Left lung (tissue), 4 donors: ENCODE measurements at regions not wholly inside any gene's neighbourhood (a gene's known extent, or its start where the extent isn't known, plus 50 kb on each side); places are given as distances from the start of the nearest gene placed in this dataset.

Source experiments
- ATAC-seq: fragments of 200-7000 bp; cut with Tn5 transposase; one replicate; pipeline ENCODE4 v1.9.1; 2020; ENCODE audit warnings: moderate library complexity
- DNase-seq, 4 donors: peaks; one replicate each; pipeline ENCODE4 v3.0.0-alpha.2; 2013 to 2020
- H3K27ac ChIP-seq, 2 donors: fragments of 200-600 bp; sonication (generic) in 1 of 2; one replicate each; pipeline versions ENCODE4 v1.5.0 to v1.8.0; 2020 to 2021
- H3K27me3 ChIP-seq, 2 donors: fragments of 200-600 bp; sonication (generic) in 1 of 2; one replicate each; pipeline versions ENCODE4 v1.5.0 to v1.8.0; 2020 to 2021
- H3K36me3 ChIP-seq, 2 donors: fragments of 200-600 bp; sonication (generic) in 1 of 2; one replicate each; pipeline versions ENCODE4 v1.5.0 to v1.8.0; 2020 to 2021
- H3K4me1 ChIP-seq, 2 donors: fragments of 200-600 bp; one replicate each; pipeline ENCODE4 v1.8.0; 2021
- H3K4me3 ChIP-seq, 2 donors: fragments of 200-600 bp; sonication (generic) in 1 of 2; one replicate each; pipeline versions ENCODE4 v1.5.0 to v1.8.0; 2020 to 2021; ENCODE audit warnings: mild to moderate bottlenecking in 1 of 2
- H3K9me3 ChIP-seq, 2 donors: fragments of 200-600 bp; sonication (generic) in 1 of 2; one replicate each; pipeline versions ENCODE4 v1.5.0 to v1.8.0; 2020 to 2021
- CTCF ChIP-seq, 2 donors: fragments of 200-600 bp; sonication (generic) in 1 of 2; IDR thresholded peaks; one replicate each; pipeline versions ENCODE4 v1.5.0 to v1.8.0; 2021; ENCODE audit warnings: antibody characterized with exemption in 2 of 2
- intact Hi-C, 2 donors: fragments of 100-400 bp; cut with DNase I; formaldehyde crosslinking; loops; one replicate each; pipeline versions ENCODE4 v1.11.2 to v1.14.2; 2022
- donor health status: DM: no; HTN: yes; CAD: no.
- donor health status: DM: no; HTN: no; CAD: no.

- intact Hi-C loops: no loop called here
- no peak for TF ChIP-seq CTCF (IDR thresholded peaks at IDR 0.05)
- H3K36me3 ChIP-seq: no peaks in the 10 kb centered on the region
- no peak for DNase-seq
- H3K27me3 ChIP-seq: no peaks in the 10 kb centered on the region
- H3K4me3 ChIP-seq: no peak overlapping the region
- H3K27ac ChIP-seq: no peak overlapping the region
- no peaks in the 10 kb centered on the region for H3K9me3 ChIP-seq
- peaks cover 0 to 7% of the 10 kb centered on the region in 2 donors for H3K4me1 ChIP-seq
- ATAC-seq: no peak
These were observed 65.8 kb upstream of the SLC4A4 start for GRCh38 chr4:71272976-71273375.

GRCh38 chr4:71275004-71275403, 63.8 kb upstream of the SLC4A4 start:
- DNase-seq: no peak
- Histone ChIP-seq H3K4me1 (peaks cover 0 to 7% of the 10 kb centered on the region in 2 donors), H3K27ac (no peak overlapping the region), H3K9me3 (no peaks in the 10 kb centered on the region), H3K27me3 (no peaks in the 10 kb centered on the region), H3K36me3 (no peaks in the 10 kb centered on the region), H3K4me3 (no peak overlapping the region)
- TF ChIP-seq CTCF (IDR thresholded peaks at IDR 0.05): no peak
- intact Hi-C loops: no loop called here
- ATAC-seq: no peak

DNA sequence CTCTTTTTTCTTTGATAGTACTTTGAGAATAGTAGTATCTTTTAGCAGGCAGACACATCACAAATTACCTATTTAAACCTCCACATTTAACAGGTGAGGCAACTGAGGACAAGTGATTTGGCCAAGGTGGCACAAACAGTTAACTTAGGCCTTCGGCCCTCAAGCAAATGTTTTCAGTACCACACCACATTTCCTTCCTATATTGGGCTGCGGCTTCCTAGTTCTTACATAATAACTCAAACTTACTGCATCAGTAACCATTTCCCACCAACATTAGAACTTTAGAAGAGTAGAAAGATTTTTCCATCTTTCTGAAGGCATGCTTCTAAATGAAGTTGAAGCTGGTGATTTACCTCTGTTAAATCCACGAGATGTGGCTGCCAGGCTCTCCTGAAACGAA, 63.2 kb upstream of the SLC4A4 start:
- no peak overlapping the region for H3K4me3 ChIP-seq
- TF ChIP-seq CTCF (IDR thresholded peaks at IDR 0.05): no peak
- ATAC-seq (no peak), DNase-seq (no peak)
- intact Hi-C loops: no loop called here
- no peaks in the 10 kb centered on the region for H3K36me3 ChIP-seq
- H3K27ac ChIP-seq: no peak overlapping the region
- H3K9me3 ChIP-seq: no peaks in the 10 kb centered on the region
- peaks cover 0 to 7% of the 10 kb centered on the region in 2 donors for H3K4me1 ChIP-seq
- H3K27me3 ChIP-seq: no peaks in the 10 kb centered on the region

DNA sequence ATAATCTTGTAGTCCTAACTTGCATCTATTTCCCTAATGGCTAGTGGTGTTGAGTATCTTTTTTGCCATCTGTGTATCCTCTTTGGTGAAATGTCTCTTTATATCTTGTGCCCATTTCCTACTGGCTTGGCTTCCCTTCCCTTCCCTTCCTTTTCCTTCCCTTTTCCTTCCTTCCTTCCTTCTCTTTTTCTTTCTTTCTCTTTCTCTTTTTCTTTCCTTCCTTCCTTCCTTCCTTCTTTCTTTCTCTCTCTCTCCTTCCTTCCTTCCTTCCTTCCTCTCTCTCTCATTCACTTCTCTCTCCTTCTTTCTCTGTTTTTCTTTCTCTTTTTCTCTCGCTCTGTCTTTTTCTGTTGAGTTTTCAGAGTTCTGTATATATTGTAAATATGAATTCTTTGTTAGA, 61.5 kb upstream of the SLC4A4 start:
- Histone ChIP-seq H3K4me3 (no peak overlapping the region), H3K9me3 (no peaks in the 10 kb centered on the region), H3K36me3 (no peaks in the 10 kb centered on the region), H3K27me3 (no peaks in the 10 kb centered on the region), H3K27ac (no peak overlapping the region), H3K4me1 (peaks cover 0 to 7% of the 10 kb centered on the region in 2 donors)
- DNase-seq (no peak), ATAC-seq (no peak)
- intact Hi-C loops: no loop called here
- TF ChIP-seq CTCF (IDR thresholded peaks at IDR 0.05): no peak

- no peak for DNase-seq
- Histone ChIP-seq H3K36me3 (no peaks in the 10 kb centered on the region), H3K4me1 (no peaks in the 10 kb centered on the region), H3K9me3 (no peaks in the 10 kb centered on the region), H3K4me3 (no peak overlapping the region), H3K27me3 (no peaks in the 10 kb centered on the region), H3K27ac (no peak overlapping the region)
- no peak for ATAC-seq
- intact Hi-C loops: no loop called here
- TF ChIP-seq CTCF (IDR thresholded peaks at IDR 0.05): no peak
These were observed 55.1 kb upstream of the SLC4A4 start for GRCh38 chr4:71283642-71284257.
